Neuronal stem cell (in vitro differentiated cells): ENCODE measurements at regions not wholly inside any gene's neighbourhood (a gene's known extent, or its start where the extent isn't known, plus 50 kb on each side); places are given as distances from the start of the nearest gene placed in this dataset.

Source experiments
- DNase-seq: peaks from one replicate; pipeline ENCODE4 v3.0.0-alpha.2; 2013; ENCODE audit warnings: low spot score
- H2AFZ ChIP-seq: one replicate; pipeline ENCODE4 v1.6.1; 2013; ENCODE audit warnings: mild to moderate bottlenecking, low read length, inconsistent platforms
- H2AK5ac ChIP-seq: 2 replicates; pipeline ENCODE4 v1.6.1; 2013; ENCODE audit warnings: low read depth, mild to moderate bottlenecking, inconsistent platforms, low read length, moderate library complexity, mixed read lengths
- H2BK120ac ChIP-seq: 2 replicates; pipeline ENCODE4 v1.6.1; 2013; ENCODE audit warnings: low read depth, mild to moderate bottlenecking, inconsistent platforms, low read length, moderate library complexity, mixed read lengths
- H2BK12ac ChIP-seq: one replicate; pipeline ENCODE4 v1.6.1; 2013; ENCODE audit warnings: low read length, inconsistent platforms
- H2BK15ac ChIP-seq: 2 replicates; pipeline ENCODE4 v1.6.1; 2013; ENCODE audit warnings: mild to moderate bottlenecking, low read length, inconsistent platforms, mixed read lengths
- H2BK5ac ChIP-seq: one replicate; pipeline ENCODE4 v1.6.1; 2013; ENCODE audit warnings: inconsistent platforms, mild to moderate bottlenecking, low read length, moderate library complexity
- H3K14ac ChIP-seq: one replicate; pipeline ENCODE4 v1.6.1; 2013; ENCODE audit warnings: low read length, inconsistent platforms
- H3K18ac ChIP-seq: 2 replicates; pipeline ENCODE4 v1.6.1; 2013; ENCODE audit warnings: low read length, inconsistent platforms
- H3K23ac ChIP-seq: 2 replicates; pipeline ENCODE4 v1.6.1; 2013; ENCODE audit warnings: low read depth, mild to moderate bottlenecking, mixed read lengths, low read length, inconsistent platforms; ENCODE audit not compliant: poor library complexity
- H3K27ac ChIP-seq: replicated peaks from 3 replicates; pipeline ENCODE4 v1.5.1; 2013; ENCODE audit warnings: low read length, inconsistent platforms
- H3K27me3 ChIP-seq, 3 experiments: 2 replicates each; pipeline ENCODE4 v1.6.1; 2013; ENCODE audit warnings: low read length in 3 of 3, mild to moderate bottlenecking in 2 of 3, inconsistent platforms in 1 of 3, low read depth in 1 of 3, mixed read lengths in 1 of 3, moderate library complexity in 1 of 3; ENCODE audit not compliant: control insufficient read depth in 3 of 3, insufficient read depth in 3 of 3
- H3K36me3 ChIP-seq, 2 donors: replicated peaks in 1 of 2; 2 replicates each; pipeline ENCODE4 v1.6.1; 2013; ENCODE audit warnings: low read length in 2 of 2; ENCODE audit not compliant: control insufficient read depth in 2 of 2, insufficient read depth in 2 of 2
- H3K4ac ChIP-seq: 2 replicates; pipeline ENCODE4 v1.6.1; 2013; ENCODE audit warnings: inconsistent platforms, mild to moderate bottlenecking, low read length, moderate library complexity
- H3K4me1 ChIP-seq, 2 donors: 1 replicate in 1 of 2; 2 replicates in 1 of 2; pipeline ENCODE4 v1.6.1; 2013; ENCODE audit warnings: low read length in 2 of 2, low read depth in 1 of 2; ENCODE audit not compliant: control insufficient read depth in 2 of 2, insufficient read depth in 1 of 2
- H3K4me2 ChIP-seq: one replicate; pipeline ENCODE4 v1.6.1; 2013; ENCODE audit warnings: mild to moderate bottlenecking, low read length, inconsistent platforms; ENCODE audit not compliant: insufficient read depth, poor library complexity, severe bottlenecking
- H3K4me3 ChIP-seq, 2 donors: 2 replicates each; pipeline ENCODE4 v1.5.1; 2013; ENCODE audit warnings: low read length in 2 of 2, mild to moderate bottlenecking in 2 of 2, inconsistent platforms in 1 of 2, moderate library complexity in 1 of 2
- H3K79me1 ChIP-seq: one replicate; pipeline ENCODE4 v1.6.1; 2013; ENCODE audit warnings: low read depth, mild to moderate bottlenecking, inconsistent platforms, low read length, moderate library complexity
- H3K9ac ChIP-seq: one replicate; pipeline ENCODE4 v1.6.1; 2013; ENCODE audit warnings: mild to moderate bottlenecking, low read depth, low read length, inconsistent platforms; ENCODE audit not compliant: poor library complexity
- H3K9me3 ChIP-seq, 2 donors: replicated peaks in 1 of 2; 2 replicates each; pipeline versions ENCODE3 to v1.6.1; 2013; ENCODE audit warnings: low read length in 2 of 2, mild to moderate bottlenecking in 2 of 2, inconsistent platforms in 1 of 2, low read depth in 1 of 2, mixed read lengths in 1 of 2, moderate library complexity in 1 of 2; ENCODE audit not compliant: control insufficient read depth in 2 of 2, insufficient read depth in 1 of 2
- H4K8ac ChIP-seq: one replicate; pipeline ENCODE4 v1.6.1; 2013; ENCODE audit warnings: low read depth, mild to moderate bottlenecking, inconsistent platforms, low read length, moderate library complexity
- H4K91ac ChIP-seq: one replicate; pipeline ENCODE4 v1.6.1; 2013; ENCODE audit warnings: low read length, low read depth, mild to moderate bottlenecking, inconsistent platforms; ENCODE audit not compliant: poor library complexity
- WGBS, 2 donors: extraction: QIAGEN DNeasy Blood & Tissue Kit; methylation state at CpG; one replicate each; pipeline ENCODE4 v1.1.7; 2013; ENCODE audit warnings: missing lambda C conversion rate in 2 of 2, mixed read lengths in 1 of 2; ENCODE audit not compliant: insufficient read length in 2 of 2, insufficient replicate concordance in 1 of 2; ENCODE audit errors: extremely low coverage in 2 of 2; 5-methylcytosine and 5-hydroxymethylcytosine counted together

DNA sequence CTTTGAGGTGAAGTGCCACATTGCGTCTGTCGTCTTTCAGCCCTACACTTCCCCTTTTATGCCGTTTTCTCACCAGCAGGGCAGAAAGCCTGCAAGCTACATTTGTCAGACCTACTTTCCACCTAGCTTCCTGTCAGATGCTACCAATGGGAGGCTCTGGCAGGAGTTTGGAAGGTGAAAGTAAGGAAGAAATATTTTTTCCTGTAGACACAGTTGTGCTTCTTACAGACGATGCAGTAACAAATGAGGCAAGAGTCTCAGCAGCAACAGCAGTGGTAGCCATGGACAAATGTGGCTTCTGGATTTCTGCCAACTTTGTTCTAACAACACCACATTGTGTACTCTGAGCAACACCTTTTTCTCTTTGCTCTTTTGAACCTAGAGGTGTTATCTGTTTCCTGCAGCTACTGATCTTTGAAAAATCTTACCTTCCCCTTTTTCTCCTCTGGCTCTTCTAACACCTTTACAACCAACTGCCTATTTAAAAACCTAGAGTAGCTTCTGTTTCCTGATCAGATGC is 70.6 kb upstream of the STT3B start:
- Histone ChIP-seq H2AK5ac (no peak overlapping the region), H2BK15ac (no peak overlapping the region), H3K4me2 (no peak overlapping the region), H2BK120ac (no peak overlapping the region), H3K9ac (no peak overlapping the region), H3K4me1 (no peaks in the 10 kb centered on the region), H3K4ac (no peak overlapping the region), H3K9me3 (no peaks in the 10 kb centered on the region), H3K14ac (no peak overlapping the region), H3K4me3 (no peak overlapping the region), H2BK5ac (no peak overlapping the region), H3K36me3 (no peaks in the 10 kb centered on the region), H3K27me3 (no peaks in the 10 kb centered on the region), H3K27ac (no peak overlapping the region), H4K91ac (no peak overlapping the region), H3K79me1 (no peaks in the 10 kb centered on the region), H3K23ac (no peak overlapping the region), H2AFZ (no peak overlapping the region), H4K8ac (no peak overlapping the region), H2BK12ac (no peak overlapping the region), H3K18ac (no peak overlapping the region)
- no peak for DNase-seq
- WGBS, 2 donors = no CpG with 5 or more reads among the region's 4 CpGs

DNA sequence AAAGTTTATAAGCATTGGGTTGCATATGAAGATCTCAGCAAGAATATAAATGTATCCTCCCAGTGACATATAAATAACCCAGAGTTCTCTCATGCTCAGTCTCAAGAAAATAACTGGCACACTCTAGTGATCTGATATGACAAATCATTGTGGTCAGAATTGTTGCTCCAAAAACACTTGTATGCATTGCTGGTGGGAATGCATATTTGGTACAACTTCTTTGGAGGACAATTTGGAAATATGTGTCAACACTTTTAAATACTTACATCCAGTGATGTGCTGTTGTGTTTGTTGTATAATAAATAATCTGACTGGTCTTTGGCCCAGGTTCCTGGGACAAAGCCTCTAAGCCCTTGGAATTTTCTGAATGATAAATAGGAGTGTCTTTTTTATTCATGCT is 66.7 kb upstream of the STT3B start:
- no peak overlapping the region for H3K4ac ChIP-seq
- DNase-seq = no peak
- no peak overlapping the region for H3K4me2 ChIP-seq
- H3K36me3 ChIP-seq = no peaks in the 10 kb centered on the region
- H2AFZ ChIP-seq = no peak overlapping the region
- no peak overlapping the region for H3K4me3 ChIP-seq
- H2BK15ac ChIP-seq = no peak overlapping the region
- no peak overlapping the region for H3K18ac ChIP-seq
- no peaks in the 10 kb centered on the region for H3K4me1 ChIP-seq
- H3K27me3 ChIP-seq = no peaks in the 10 kb centered on the region
- no peak overlapping the region for H4K8ac ChIP-seq
- no peak overlapping the region for H2BK120ac ChIP-seq
- H3K14ac ChIP-seq = no peak overlapping the region
- no peaks in the 10 kb centered on the region for H3K9me3 ChIP-seq
- H4K91ac ChIP-seq = no peak overlapping the region
- no peak overlapping the region for H3K27ac ChIP-seq
- no peak overlapping the region for H3K9ac ChIP-seq
- no peak overlapping the region for H2AK5ac ChIP-seq
- no peak overlapping the region for H2BK12ac ChIP-seq
- no peak overlapping the region for H3K23ac ChIP-seq
- H2BK5ac ChIP-seq = no peak overlapping the region
- H3K79me1 ChIP-seq = no peaks in the 10 kb centered on the region

- no peak overlapping the region for H2BK120ac ChIP-seq
- WGBS, 2 donors = no CpG with 5 or more reads among the region's 2 CpGs
- no peaks in the 10 kb centered on the region for H3K79me1 ChIP-seq
- no peaks in the 10 kb centered on the region for H3K36me3 ChIP-seq
- H3K18ac ChIP-seq = no peak overlapping the region
- H3K4ac ChIP-seq = no peak overlapping the region
- no peak overlapping the region for H2BK12ac ChIP-seq
- no peak overlapping the region for H2AK5ac ChIP-seq
- no peak overlapping the region for H2BK15ac ChIP-seq
- no peaks in the 10 kb centered on the region for H3K9me3 ChIP-seq
- H3K4me1 ChIP-seq = no peaks in the 10 kb centered on the region
- H2BK5ac ChIP-seq = no peak overlapping the region
- H3K4me2 ChIP-seq = no peak overlapping the region
- no peak overlapping the region for H4K8ac ChIP-seq
- no peak overlapping the region for H4K91ac ChIP-seq
- no peak for DNase-seq
- H3K9ac ChIP-seq = no peak overlapping the region
- H3K14ac ChIP-seq = no peak overlapping the region
- no peak overlapping the region for H3K4me3 ChIP-seq
- H2AFZ ChIP-seq = no peak overlapping the region
- no peak overlapping the region for H3K27ac ChIP-seq
- H3K23ac ChIP-seq = no peak overlapping the region
- H3K27me3 ChIP-seq = no peaks in the 10 kb centered on the region
These were observed 65.9 kb upstream of the STT3B start for GRCh38 chr3:31466866-31467265.

GRCh38 chr3:31468433-31468832 is 64.3 kb upstream of the STT3B start:
- Histone ChIP-seq H3K27ac (no peak overlapping the region), H3K4ac (no peak overlapping the region), H2AK5ac (no peak overlapping the region), H3K23ac (no peak overlapping the region), H2BK120ac (no peak overlapping the region), H3K9me3 (no peaks in the 10 kb centered on the region), H3K79me1 (no peaks in the 10 kb centered on the region), H2BK12ac (no peak overlapping the region), H2AFZ (no peak overlapping the region), H3K18ac (no peak overlapping the region), H3K4me3 (no peak overlapping the region), H2BK5ac (no peak overlapping the region), H3K4me1 (no peaks in the 10 kb centered on the region), H3K27me3 (no peaks in the 10 kb centered on the region), H4K91ac (no peak overlapping the region), H4K8ac (no peak overlapping the region), H3K4me2 (no peak overlapping the region), H2BK15ac (no peak overlapping the region), H3K36me3 (no peaks in the 10 kb centered on the region), H3K14ac (no peak overlapping the region), H3K9ac (no peak overlapping the region)
- WGBS, 2 donors = no CpG with 5 or more reads among the region's 3 CpGs
- DNase-seq = no peak
